ENCODE measurements at regions not wholly inside any gene's neighbourhood (a gene's known extent, or its start where the extent isn't known, plus 50 kb on each side); places are given as distances from the start of the nearest gene placed in this dataset.

DNA sequence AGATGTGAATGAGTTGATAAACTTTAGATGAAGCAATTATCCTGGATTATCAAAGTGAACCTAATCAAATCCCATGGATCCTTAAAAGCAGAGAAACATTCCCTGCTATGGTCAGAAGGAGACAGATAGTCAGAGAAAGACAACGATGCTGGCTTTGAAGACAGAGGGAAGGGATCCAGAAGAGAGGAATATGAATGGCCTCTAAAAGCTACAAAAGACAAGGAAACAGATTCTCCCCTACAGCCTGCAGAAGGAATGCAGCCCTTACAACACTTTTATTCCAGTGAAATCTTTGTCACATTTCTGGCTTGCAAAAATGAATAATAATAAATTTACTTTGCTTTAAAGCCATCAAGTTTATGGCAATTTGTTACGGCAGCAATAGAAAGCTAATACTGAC, 1164.2 kb downstream of the PCDH17 start:
- TF ChIP-seq, protein P1, sequence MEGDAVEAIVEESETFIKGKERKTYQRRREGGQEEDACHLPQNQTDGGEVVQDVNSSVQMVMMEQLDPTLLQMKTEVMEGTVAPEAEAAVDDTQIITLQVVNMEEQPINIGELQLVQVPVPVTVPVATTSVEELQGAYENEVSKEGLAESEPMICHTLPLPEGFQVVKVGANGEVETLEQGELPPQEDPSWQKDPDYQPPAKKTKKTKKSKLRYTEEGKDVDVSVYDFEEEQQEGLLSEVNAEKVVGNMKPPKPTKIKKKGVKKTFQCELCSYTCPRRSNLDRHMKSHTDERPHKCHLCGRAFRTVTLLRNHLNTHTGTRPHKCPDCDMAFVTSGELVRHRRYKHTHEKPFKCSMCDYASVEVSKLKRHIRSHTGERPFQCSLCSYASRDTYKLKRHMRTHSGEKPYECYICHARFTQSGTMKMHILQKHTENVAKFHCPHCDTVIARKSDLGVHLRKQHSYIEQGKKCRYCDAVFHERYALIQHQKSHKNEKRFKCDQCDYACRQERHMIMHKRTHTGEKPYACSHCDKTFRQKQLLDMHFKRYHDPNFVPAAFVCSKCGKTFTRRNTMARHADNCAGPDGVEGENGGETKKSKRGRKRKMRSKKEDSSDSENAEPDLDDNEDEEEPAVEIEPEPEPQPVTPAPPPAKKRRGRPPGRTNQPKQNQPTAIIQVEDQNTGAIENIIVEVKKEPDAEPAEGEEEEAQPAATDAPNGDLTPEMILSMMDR (IDR thresholded peaks at IDR 0.05; ENCODE audit: control extremely low read depth, extremely low read depth, low read depth, missing control alignments) = no peak
- CTCF ChIA-PET = interaction anchor here (1.0 to 1.3 kb wide), 2 partner anchors 15 to 25 kb away, joined by 3 read pairs; no protein-coding TSS in a partner anchor
- POLR2A ChIA-PET = no interaction called here
- no peak for DNase-seq (ENCODE audit: extremely low spot score)

DNA sequence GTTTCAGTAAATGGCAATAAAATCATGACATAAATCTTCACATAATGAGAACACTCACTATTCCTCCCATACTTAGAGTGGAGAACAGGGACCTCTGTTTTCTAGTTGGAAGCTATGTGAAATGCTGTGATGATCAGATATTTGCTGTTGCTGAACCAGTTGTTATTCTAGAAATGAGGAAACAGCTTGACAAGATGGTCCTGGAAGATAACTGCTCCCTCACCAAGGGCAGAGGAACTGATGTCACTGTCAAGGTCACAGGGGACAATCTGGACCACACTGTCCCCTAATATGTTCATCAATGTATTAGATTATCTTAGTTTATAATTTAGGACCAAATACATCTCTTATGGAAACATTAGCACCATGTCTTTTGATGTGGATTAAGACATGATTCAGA, 1173.3 kb downstream of the PCDH17 start:
- no peak for DNase-seq (ENCODE audit: extremely low spot score)
- TF ChIP-seq, protein P1 (IDR thresholded peaks at IDR 0.05; ENCODE audit: control extremely low read depth, extremely low read depth, low read depth, missing control alignments) = no peak
- POLR2A ChIA-PET = no interaction called here
- CTCF ChIA-PET = no interaction called here

DNA sequence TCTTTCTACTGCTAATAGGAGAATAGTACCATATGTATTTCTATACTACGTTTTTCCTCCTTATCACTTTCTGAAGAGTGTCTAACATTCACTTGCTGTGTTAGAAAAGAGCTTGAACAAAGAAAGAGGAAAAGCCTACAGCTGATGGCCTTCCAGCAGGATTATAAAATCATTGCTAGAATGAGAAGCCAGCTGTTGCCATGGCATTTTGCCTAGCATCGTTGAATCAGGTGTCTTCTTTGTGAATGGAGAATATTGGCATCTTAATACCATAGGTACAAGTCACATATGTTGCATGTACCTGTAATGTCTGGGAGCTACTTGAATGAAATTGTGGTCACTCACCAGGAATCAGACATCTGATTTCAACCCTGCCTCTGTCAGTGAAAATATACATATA, 1174.9 kb downstream of the PCDH17 start:
- ChIA-PET CTCF (no interaction called here), POLR2A (no interaction called here)
- no peak for DNase-seq (ENCODE audit: extremely low spot score)
- TF ChIP-seq, protein P1 (IDR thresholded peaks at IDR 0.05; ENCODE audit: control extremely low read depth, extremely low read depth, low read depth, missing control alignments) = no peak

DNA sequence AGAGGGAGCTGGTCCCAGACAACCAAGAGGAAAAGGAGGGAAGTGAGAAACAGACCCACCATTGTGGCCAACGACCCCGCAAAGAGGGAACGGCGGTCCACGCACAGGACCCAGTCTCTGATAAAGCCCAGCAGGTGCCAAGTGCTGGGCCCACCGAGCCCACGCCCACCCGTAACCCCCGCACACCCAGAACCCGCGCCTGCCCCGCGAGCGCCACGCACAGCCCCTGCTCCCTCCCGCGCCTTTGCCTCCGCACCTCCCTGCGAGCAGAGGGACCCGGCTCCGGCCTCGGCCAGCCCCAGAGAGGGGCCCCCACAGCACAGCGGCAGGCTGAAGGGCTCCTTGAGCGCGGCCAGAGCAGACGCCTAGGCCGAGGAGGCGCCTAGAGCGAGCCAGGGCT, 1192.2 kb downstream of the PCDH17 start:
- TF ChIP-seq, protein P1 (IDR thresholded peaks at IDR 0.05; ENCODE audit: control extremely low read depth, extremely low read depth, low read depth, missing control alignments) = no peak
- CTCF ChIA-PET = no interaction called here
- no peak for DNase-seq (ENCODE audit: extremely low spot score)
- POLR2A ChIA-PET = no interaction called here

DNA sequence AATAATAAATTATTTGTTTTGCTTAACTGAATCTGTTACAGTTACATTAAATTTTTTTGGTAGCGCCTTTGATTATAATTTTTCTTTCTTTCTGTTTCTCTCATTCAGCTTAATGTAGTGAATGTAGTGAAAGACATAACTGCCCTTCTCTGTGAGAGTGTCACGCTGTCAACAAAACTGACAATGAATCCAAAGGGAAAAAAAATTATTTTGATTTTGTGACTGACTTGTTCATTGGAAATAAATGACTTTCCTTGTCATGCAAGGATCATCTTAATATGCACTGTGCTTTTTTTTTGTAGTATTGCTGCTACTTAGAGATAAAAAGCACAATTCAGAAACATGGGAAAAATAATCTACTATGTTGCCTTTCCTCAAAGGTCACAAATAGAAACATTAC, 1196.4 kb downstream of the PCDH17 start:
- DNase-seq (ENCODE audit: extremely low spot score) = no peak
- ChIA-PET POLR2A (no interaction called here), CTCF (no interaction called here)
- TF ChIP-seq, protein P1 (IDR thresholded peaks at IDR 0.05; ENCODE audit: control extremely low read depth, extremely low read depth, low read depth, missing control alignments) = no peak

DNA sequence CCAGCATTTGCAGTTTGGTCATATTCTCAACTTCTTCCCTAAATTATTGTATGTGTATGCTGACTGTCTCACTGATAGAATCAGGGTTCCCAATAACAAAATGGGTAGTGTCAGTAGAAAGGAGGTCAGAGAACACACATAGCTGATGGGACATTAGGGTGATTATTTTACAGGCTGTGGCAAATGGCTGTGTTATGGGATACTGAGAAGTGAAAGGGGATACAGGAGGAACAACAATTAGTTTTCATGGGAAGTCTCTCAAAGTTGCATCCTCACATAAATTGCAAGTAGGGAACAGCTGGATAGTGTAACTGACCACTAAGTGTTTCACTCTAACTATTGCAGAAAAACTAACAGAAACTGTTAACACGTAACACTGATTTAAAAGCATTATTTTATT, 1199.3 kb downstream of the PCDH17 start:
- POLR2A ChIA-PET = no interaction called here
- CTCF ChIA-PET = no interaction called here
- TF ChIP-seq, protein P1 (IDR thresholded peaks at IDR 0.05; ENCODE audit: control extremely low read depth, extremely low read depth, low read depth, missing control alignments) = no peak
- DNase-seq (ENCODE audit: extremely low spot score) = no peak

DNA sequence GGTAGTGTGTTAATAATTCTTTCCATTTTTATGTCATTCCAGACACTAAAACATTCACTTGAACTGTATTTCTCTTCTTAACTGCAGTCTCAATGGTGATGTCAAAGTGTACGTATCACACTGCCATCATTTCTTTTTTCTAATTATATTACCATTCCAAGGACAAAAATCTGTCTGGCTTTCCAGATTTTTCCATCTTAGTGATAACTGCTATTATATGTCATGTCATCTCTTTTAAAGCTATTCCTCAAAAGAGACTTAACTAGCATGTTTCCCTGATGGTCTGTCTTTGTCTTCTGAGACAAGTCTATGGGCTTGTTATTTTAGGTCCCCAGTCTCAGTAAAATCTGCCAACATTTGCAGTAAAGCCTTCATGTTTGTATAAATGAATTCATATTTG, 1207.1 kb downstream of the PCDH17 start:
- CTCF ChIA-PET = interaction anchor here (1.3 kb wide), 1 partner anchor 17 kb away, joined by 3 read pairs; no protein-coding TSS in a partner anchor
- POLR2A ChIA-PET = no interaction called here
- TF ChIP-seq, protein P1 (IDR thresholded peaks at IDR 0.05; ENCODE audit: control extremely low read depth, extremely low read depth, low read depth, missing control alignments) = no peak
- DNase-seq (ENCODE audit: extremely low spot score) = no peak
